K562 (cell line): ENCODE measurements at regions not wholly inside any gene's neighbourhood (a gene's known extent, or its start where the extent isn't known, plus 50 kb on each side); places are given as distances from the start of the nearest gene placed in this dataset.

Experiments
- ATAC-seq: fragments of 200-7000 bp; cut with Tn5 transposase; 3 replicates; pipeline ENCODE4 v1.9.1; 2020; ENCODE audit warnings: moderate library complexity
- BruUV-seq: library from RNA; stranded (reverse); fragments of 400-500 nt; replicated peaks from 2 replicates; lab custom pipeline; 2021; lab: Mats Ljungman, UMichigan
- CTCF ChIA-PET: fragments of 300-600 bp; formaldehyde crosslinking; extraction: SDS; loops from one replicate; lab custom pipeline; 2021; ENCODE audit warnings: low intra/inter-chr PET ratio; lab: Yijun Ruan, JAX
- POLR2A ChIA-PET: fragments of 300-600, 350-650 bp; sonication (Branson Sonifier 250); formaldehyde crosslinking; extraction: SDS; loops from one replicate; lab custom pipeline; 2021; ENCODE audit warnings: antibody characterized with exemption, inconsistent platforms; lab: Yijun Ruan, JAX
- DNase-seq, 4 experiments: peaks; one replicate each; pipeline versions ENCODE4 v3.0.0 to v3.0.0-alpha.2; 2011 to 2018; ENCODE audit warnings: low spot score in 3 of 4, mixed read lengths in 3 of 4; ENCODE audit errors: extremely low read depth in 1 of 4
- FAIRE-seq: peaks from 2 replicates; lab custom pipeline; 2011; peaks lifted over from hg19 to GRCh38; lab: Jason Lieb, UNC
- H2AFZ ChIP-seq: 2 replicates; pipeline ENCODE4 v1.6.0; 2011; ENCODE audit warnings: low read depth, low read length, control low read depth, inconsistent platforms
- H3K27ac ChIP-seq: fragments of 200-600 bp; 3 replicates; pipeline ENCODE4 v1.8.0; 2011; ENCODE audit warnings: low read depth, mild to moderate bottlenecking, control low read depth, inconsistent platforms, low read length, moderate library complexity, mixed read lengths; ENCODE audit errors: extremely low read depth
- H3K27me3 ChIP-seq, 2 experiments: fragments of 300-600 bp in 1 of 2; 2 replicates in 1 of 2; 3 replicates in 1 of 2; pipeline versions ENCODE4 v1.6.0 to v1.8.0; 2011; ENCODE audit warnings: inconsistent platforms in 2 of 2, low read length in 2 of 2, mild to moderate bottlenecking in 1 of 2, mixed read lengths in 1 of 2, moderate library complexity in 1 of 2; ENCODE audit not compliant: control insufficient read depth in 2 of 2, insufficient read depth in 2 of 2
- H3K36me3 ChIP-seq: fragments of 300-600 bp; 3 replicates; pipeline ENCODE4 v1.8.0; 2011; ENCODE audit warnings: mild to moderate bottlenecking, low read length, inconsistent platforms; ENCODE audit not compliant: control insufficient read depth, insufficient read depth
- H3K4me1 ChIP-seq, 2 experiments: fragments of 200-600 bp in 1 of 2; replicated peaks in 1 of 2; 2 replicates in 1 of 2; 3 replicates in 1 of 2; pipeline versions ENCODE4 v1.5.1 to v1.8.0; 2011; ENCODE audit warnings: inconsistent platforms in 2 of 2, low read length in 2 of 2, mild to moderate bottlenecking in 1 of 2, mixed read lengths in 1 of 2, moderate library complexity in 1 of 2; ENCODE audit not compliant: control insufficient read depth in 2 of 2, insufficient read depth in 2 of 2
- H3K4me2 ChIP-seq: 2 replicates; pipeline ENCODE4 v1.6.1; 2011; ENCODE audit warnings: low read length, control low read depth, inconsistent platforms, mixed read lengths; ENCODE audit not compliant: insufficient read depth
- H3K4me3 ChIP-seq: fragments of 200-600 bp; sonication (generic), shearing (Covaris generic); 2 replicates; pipeline ENCODE4 v1.5.1; 2016; ENCODE audit warnings: control low read depth, inconsistent platforms
- H3K79me2 ChIP-seq: fragments of 200-600 bp; 3 replicates; pipeline ENCODE4 v1.8.0; 2011; ENCODE audit warnings: low read length, inconsistent platforms; ENCODE audit not compliant: control insufficient read depth, insufficient read depth
- H3K9ac ChIP-seq, 2 experiments: 2 replicates each; pipeline versions ENCODE4 v1.6.0 to v1.6.1; 2011; ENCODE audit warnings: low read depth in 2 of 2, low read length in 2 of 2, control low read depth in 1 of 2, inconsistent platforms in 1 of 2, mild to moderate bottlenecking in 1 of 2, mixed read lengths in 1 of 2; ENCODE audit not compliant: insufficient read depth in 1 of 2
- H3K9me1 ChIP-seq: one replicate; pipeline ENCODE4 v1.6.0; 2011; ENCODE audit warnings: inconsistent platforms, mild to moderate bottlenecking, low read length, moderate library complexity; ENCODE audit not compliant: control insufficient read depth, insufficient read depth
- H3K9me3 ChIP-seq: replicated peaks from 2 replicates; pipeline ENCODE4 v1.5.1; 2011; ENCODE audit warnings: low read depth, low read length, inconsistent platforms; ENCODE audit not compliant: control insufficient read depth, insufficient read depth
- H4K20me1 ChIP-seq: replicated peaks from 2 replicates; pipeline ENCODE4 v1.6.1; 2011; ENCODE audit warnings: low read length, inconsistent platforms, mixed read lengths; ENCODE audit not compliant: control insufficient read depth, insufficient read depth
- FOSL1 ChIP-seq: fragments of 200-800 bp; sonication (Bioruptor generic); conservative IDR thresholded peaks from 2 replicates; pipeline ENCODE4 v1.6.1; 2016; ENCODE audit warnings: missing genetic modification characterization, missing compliant biosample characterization
- KHSRP ChIP-seq: fragments of 450-650 bp; IDR thresholded peaks from 2 replicates; pipeline ENCODE4 v1.6.1; 2017
- NFIX ChIP-seq: fragments of 250-450 bp; sonication (Bioruptor Pico); IDR thresholded peaks from 2 replicates; pipeline ENCODE4 v1.4.0; 2020; ENCODE audit warnings: low read depth, mild to moderate bottlenecking, moderate library complexity
- RBM25 ChIP-seq: fragments of 200-400 bp; formaldehyde crosslinking; IDR thresholded peaks from 2 replicates; pipeline ENCODE4 v1.6.1; 2018; ENCODE audit warnings: low read length, low read depth, moderate library complexity; ENCODE audit not compliant: severe bottlenecking
- ZNF212 ChIP-seq: fragments of 450-650 bp; formaldehyde crosslinking; IDR thresholded peaks from 2 replicates; pipeline ENCODE4 v1.4.0; 2020; ENCODE audit warnings: mild to moderate bottlenecking
- ZNF217 ChIP-seq: sonication (generic); formaldehyde crosslinking; IDR thresholded peaks from 2 replicates; pipeline ENCODE4 v1.8.0; 2022; ENCODE audit warnings: mild to moderate bottlenecking, missing genetic modification reagents
- ZNF384 ChIP-seq: IDR thresholded peaks from 2 replicates; pipeline ENCODE4 v1.6.1; 2012; ENCODE audit warnings: low read depth, low read length, improper control_type of control experiment
- ZNF699 ChIP-seq: fragments of 250-450 bp; sonication (Bioruptor Pico); IDR thresholded peaks from 2 replicates; pipeline ENCODE4 v1.8.0; 2021; ENCODE audit warnings: mild to moderate bottlenecking, moderate library complexity; ENCODE audit not compliant: insufficient replicate concordance
- WGBS: fragments of 100-300 bp; shearing (Covaris generic); methylation state at CpG from one replicate; pipeline ENCODE4 v1.1.6; 2016; ENCODE audit warnings: low coverage, mixed read lengths; ENCODE audit not compliant: insufficient coverage; ENCODE audit errors: missing lambda C conversion rate; 5-methylcytosine and 5-hydroxymethylcytosine counted together
- in situ Hi-C: fragments of 300-500 bp; cut with MboI; formaldehyde crosslinking; loops from 4 replicates; pipeline ENCODE4 v1.15.0; 2018; ENCODE audit warnings: inconsistent platforms, mixed read lengths
- intact Hi-C: fragments of 100-400 bp; cut with micrococcal nuclease; formaldehyde crosslinking; loops from 2 replicates; pipeline ENCODE4 v1.14.2; 2022
- TF ChIP-seq, protein P1 (sequence below): sonication (generic); formaldehyde crosslinking; IDR thresholded peaks from 2 replicates; pipeline ENCODE4 v1.8.1; 2023; ENCODE audit warnings: mild to moderate bottlenecking, missing genetic modification reagents
- TF ChIP-seq, protein P2 (sequence below): fragments of 450-650 bp; IDR thresholded peaks from 2 replicates; pipeline ENCODE4 v1.6.1; 2016; ENCODE audit warnings: borderline replicate concordance
- TF ChIP-seq, protein P3 (sequence below), 3 experiments: IDR thresholded peaks in 2 of 3; conservative IDR thresholded peaks in 1 of 3; 2 replicates each; pipeline ENCODE4 v1.5.1; 2011 to 2012; ENCODE audit warnings: low read length in 3 of 3, mild to moderate bottlenecking in 3 of 3, control low read depth in 2 of 3, improper control_type of control experiment in 1 of 3, inconsistent platforms in 1 of 3, low read depth in 1 of 3, mixed read lengths in 1 of 3, moderate library complexity in 1 of 3; ENCODE audit not compliant: insufficient read depth in 2 of 3

DNA sequence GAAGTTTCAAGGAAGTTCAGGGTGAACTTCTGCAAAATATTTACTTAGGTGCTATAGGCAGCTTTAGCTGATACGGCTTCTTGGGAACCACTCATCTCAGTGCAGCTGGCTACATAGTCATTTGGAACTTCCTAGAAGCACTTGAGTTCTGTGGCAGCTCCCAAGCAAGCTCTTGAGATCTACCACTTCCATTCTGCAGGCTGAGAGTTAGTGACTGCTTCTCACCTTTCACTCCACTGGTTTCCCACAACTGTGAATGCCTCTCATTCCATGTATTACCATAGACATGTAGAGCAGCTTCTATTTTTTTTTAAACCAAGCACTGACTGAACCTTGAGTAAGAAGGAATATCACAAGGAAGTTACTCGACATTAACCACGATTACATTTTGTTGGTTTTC lies 994.1 kb upstream of the ACVR2A start:
- POLR2A ChIA-PET = no interaction called here
- intact Hi-C loops = no loop called here
- no peak for ATAC-seq

DNA sequence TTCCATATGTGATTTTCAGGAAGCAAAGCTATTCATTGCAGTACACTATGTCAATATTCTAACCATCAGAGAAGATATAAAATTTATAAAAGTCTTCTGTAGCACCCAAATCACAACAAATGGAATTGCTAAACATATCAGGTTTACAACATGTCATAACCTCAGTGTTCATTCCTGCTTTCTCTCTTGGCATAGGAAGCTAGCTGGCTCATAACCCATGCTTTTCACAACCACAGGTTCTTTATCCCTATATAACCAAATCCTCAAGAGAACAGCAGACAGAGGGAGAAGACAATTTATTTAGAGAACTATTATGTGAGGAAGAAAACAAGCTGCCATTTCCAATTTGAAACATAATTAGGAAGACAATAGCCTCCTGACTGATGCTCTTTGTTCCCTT lies 997.0 kb upstream of the ACVR2A start:
- Histone ChIP-seq H3K4me3 (no peak overlapping the region), H3K27ac (no peak overlapping the region), H3K9ac (no peak overlapping the region), H3K9me1 (no peaks in the 10 kb centered on the region), H3K79me2 (no peaks in the 10 kb centered on the region), H3K36me3 (no peaks in the 10 kb centered on the region), H4K20me1 (no peaks in the 10 kb centered on the region), H3K27me3 (no peaks in the 10 kb centered on the region), H2AFZ (no peak overlapping the region), H3K4me1 (no peaks in the 10 kb centered on the region), H3K4me2 (no peak overlapping the region), H3K9me3 (no peaks in the 10 kb centered on the region)
- ATAC-seq = no peak
- POLR2A ChIA-PET = interaction anchor here (0.6 kb wide), 1 partner anchor 13 kb away, joined by 3 read pairs; no protein-coding TSS in a partner anchor
- BruUV-seq = no TSS peak
- FAIRE-seq = no peak
- intact Hi-C loops (no loop called here), in situ Hi-C loops (no loop called here)
- CTCF ChIA-PET = no interaction called here
- DNase-seq = no peak
- TF ChIP-seq, protein P1, sequence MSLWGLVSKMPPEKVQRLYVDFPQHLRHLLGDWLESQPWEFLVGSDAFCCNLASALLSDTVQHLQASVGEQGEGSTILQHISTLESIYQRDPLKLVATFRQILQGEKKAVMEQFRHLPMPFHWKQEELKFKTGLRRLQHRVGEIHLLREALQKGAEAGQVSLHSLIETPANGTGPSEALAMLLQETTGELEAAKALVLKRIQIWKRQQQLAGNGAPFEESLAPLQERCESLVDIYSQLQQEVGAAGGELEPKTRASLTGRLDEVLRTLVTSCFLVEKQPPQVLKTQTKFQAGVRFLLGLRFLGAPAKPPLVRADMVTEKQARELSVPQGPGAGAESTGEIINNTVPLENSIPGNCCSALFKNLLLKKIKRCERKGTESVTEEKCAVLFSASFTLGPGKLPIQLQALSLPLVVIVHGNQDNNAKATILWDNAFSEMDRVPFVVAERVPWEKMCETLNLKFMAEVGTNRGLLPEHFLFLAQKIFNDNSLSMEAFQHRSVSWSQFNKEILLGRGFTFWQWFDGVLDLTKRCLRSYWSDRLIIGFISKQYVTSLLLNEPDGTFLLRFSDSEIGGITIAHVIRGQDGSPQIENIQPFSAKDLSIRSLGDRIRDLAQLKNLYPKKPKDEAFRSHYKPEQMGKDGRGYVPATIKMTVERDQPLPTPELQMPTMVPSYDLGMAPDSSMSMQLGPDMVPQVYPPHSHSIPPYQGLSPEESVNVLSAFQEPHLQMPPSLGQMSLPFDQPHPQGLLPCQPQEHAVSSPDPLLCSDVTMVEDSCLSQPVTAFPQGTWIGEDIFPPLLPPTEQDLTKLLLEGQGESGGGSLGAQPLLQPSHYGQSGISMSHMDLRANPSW (CRISPR knock-in tag) = no peak
- TF ChIP-seq ZNF217 = no peak
- no peak for TF ChIP-seq NFIX (CRISPR knock-in tag)
- TF ChIP-seq KHSRP = no peak
- no peak for TF ChIP-seq FOSL1
- TF ChIP-seq, protein P2, sequence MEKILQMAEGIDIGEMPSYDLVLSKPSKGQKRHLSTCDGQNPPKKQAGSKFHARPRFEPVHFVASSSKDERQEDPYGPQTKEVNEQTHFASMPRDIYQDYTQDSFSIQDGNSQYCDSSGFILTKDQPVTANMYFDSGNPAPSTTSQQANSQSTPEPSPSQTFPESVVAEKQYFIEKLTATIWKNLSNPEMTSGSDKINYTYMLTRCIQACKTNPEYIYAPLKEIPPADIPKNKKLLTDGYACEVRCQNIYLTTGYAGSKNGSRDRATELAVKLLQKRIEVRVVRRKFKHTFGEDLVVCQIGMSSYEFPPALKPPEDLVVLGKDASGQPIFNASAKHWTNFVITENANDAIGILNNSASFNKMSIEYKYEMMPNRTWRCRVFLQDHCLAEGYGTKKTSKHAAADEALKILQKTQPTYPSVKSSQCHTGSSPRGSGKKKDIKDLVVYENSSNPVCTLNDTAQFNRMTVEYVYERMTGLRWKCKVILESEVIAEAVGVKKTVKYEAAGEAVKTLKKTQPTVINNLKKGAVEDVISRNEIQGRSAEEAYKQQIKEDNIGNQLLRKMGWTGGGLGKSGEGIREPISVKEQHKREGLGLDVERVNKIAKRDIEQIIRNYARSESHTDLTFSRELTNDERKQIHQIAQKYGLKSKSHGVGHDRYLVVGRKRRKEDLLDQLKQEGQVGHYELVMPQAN = no peak
- no peak for TF ChIP-seq ZNF384

More for the DNA sequence above, 994.1 kb upstream of the ACVR2A start:
- CTCF ChIA-PET = no interaction called here
- WGBS = 0% methylated on average over 3 of the region's 3 CpGs
- no peaks in the 10 kb centered on the region for H4K20me1 ChIP-seq
- H3K9ac ChIP-seq = no peak overlapping the region
- H3K36me3 ChIP-seq = no peaks in the 10 kb centered on the region
- no TSS peak for BruUV-seq
- no peak overlapping the region for H3K4me3 ChIP-seq
- H3K4me1 ChIP-seq = no peaks in the 10 kb centered on the region
- no peak for DNase-seq
- no peak for FAIRE-seq
- no peaks in the 10 kb centered on the region for H3K9me1 ChIP-seq
- no peaks in the 10 kb centered on the region for H3K9me3 ChIP-seq
- TF ChIP-seq, protein P3, sequence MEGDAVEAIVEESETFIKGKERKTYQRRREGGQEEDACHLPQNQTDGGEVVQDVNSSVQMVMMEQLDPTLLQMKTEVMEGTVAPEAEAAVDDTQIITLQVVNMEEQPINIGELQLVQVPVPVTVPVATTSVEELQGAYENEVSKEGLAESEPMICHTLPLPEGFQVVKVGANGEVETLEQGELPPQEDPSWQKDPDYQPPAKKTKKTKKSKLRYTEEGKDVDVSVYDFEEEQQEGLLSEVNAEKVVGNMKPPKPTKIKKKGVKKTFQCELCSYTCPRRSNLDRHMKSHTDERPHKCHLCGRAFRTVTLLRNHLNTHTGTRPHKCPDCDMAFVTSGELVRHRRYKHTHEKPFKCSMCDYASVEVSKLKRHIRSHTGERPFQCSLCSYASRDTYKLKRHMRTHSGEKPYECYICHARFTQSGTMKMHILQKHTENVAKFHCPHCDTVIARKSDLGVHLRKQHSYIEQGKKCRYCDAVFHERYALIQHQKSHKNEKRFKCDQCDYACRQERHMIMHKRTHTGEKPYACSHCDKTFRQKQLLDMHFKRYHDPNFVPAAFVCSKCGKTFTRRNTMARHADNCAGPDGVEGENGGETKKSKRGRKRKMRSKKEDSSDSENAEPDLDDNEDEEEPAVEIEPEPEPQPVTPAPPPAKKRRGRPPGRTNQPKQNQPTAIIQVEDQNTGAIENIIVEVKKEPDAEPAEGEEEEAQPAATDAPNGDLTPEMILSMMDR (IDR thresholded peaks at IDR 0.05 in 2 of 3, conservative IDR thresholded peaks at IDR 0.05 in 1 of 3; ENCODE audit: insufficient read depth in 2 of 3, low read depth in 1 of 3, low read length in 3 of 3) = no peak
- TF ChIP-seq ZNF699 (CRISPR knock-in tag) (no peak), RBM25 (no peak), ZNF212 (CRISPR knock-in tag) (no peak)
- no peak overlapping the region for H2AFZ ChIP-seq
- H3K27me3 ChIP-seq = no peaks in the 10 kb centered on the region
- H3K79me2 ChIP-seq = no peaks in the 10 kb centered on the region
- in situ Hi-C loops = no loop called here
- H3K4me2 ChIP-seq = no peak overlapping the region
- H3K27ac ChIP-seq = no peak overlapping the region
